Astrocyte (in vitro differentiated cells and primary cell): ENCODE measurements at regions not wholly inside any gene's neighbourhood (a gene's known extent, or its start where the extent isn't known, plus 50 kb on each side); places are given as distances from the start of the nearest gene placed in this dataset.

ENCODE experiments used
- CTCF ChIP-seq: IDR thresholded peaks from 2 replicates; pipeline ENCODE4 v1.5.1; 2011; ENCODE audit warnings: low read depth, mild to moderate bottlenecking, inconsistent platforms, low read length, moderate library complexity; ENCODE audit not compliant: insufficient read depth
- EZH2 ChIP-seq: IDR thresholded peaks from 2 replicates; pipeline ENCODE4 v1.6.1; 2012; ENCODE audit warnings: mild to moderate bottlenecking, low read length, inconsistent platforms; ENCODE audit not compliant: insufficient read depth

- TF ChIP-seq CTCF (no peak), EZH2 (no peak)
Measured at GRCh38 chr18:78649421-78649820, 330.2 kb upstream of the SALL3 start.
